Natural killer cell (primary cell): ENCODE measurements at regions not wholly inside any gene's neighbourhood (a gene's known extent, or its start where the extent isn't known, plus 50 kb on each side); places are given as distances from the start of the nearest gene placed in this dataset.

Experiments used
- ATAC-seq, 3 donors: fragments of 150-1000 bp in 2 of 3; fragments of 200-7000 bp in 1 of 3; cut with Tn5 transposase; 1 replicate in 1 of 3; 2 replicates in 2 of 3; pipeline ENCODE4 v1.10.0; 2021; ENCODE audit warnings: mild to moderate bottlenecking in 2 of 3, moderate library complexity in 2 of 3
- DNase-seq, 2 donors: peaks; one replicate each; pipeline versions ENCODE4 v3.0.0 to v3.0.0-alpha.2; 2013 to 2021; ENCODE audit warnings: mixed read lengths in 1 of 2
- H3K27ac ChIP-seq: one replicate; pipeline ENCODE4 v1.5.1; 2013; ENCODE audit warnings: mild to moderate bottlenecking, low read length
- H3K27me3 ChIP-seq: one replicate; pipeline ENCODE4 v1.6.1; 2013; ENCODE audit warnings: low read length; ENCODE audit not compliant: control insufficient read depth, insufficient read depth
- H3K36me3 ChIP-seq: one replicate; pipeline ENCODE4 v1.6.1; 2013; ENCODE audit warnings: low read length; ENCODE audit not compliant: control insufficient read depth, insufficient read depth
- H3K4me1 ChIP-seq: one replicate; pipeline ENCODE4 v1.6.1; 2013; ENCODE audit warnings: low read length; ENCODE audit not compliant: control insufficient read depth, insufficient read depth
- H3K4me3 ChIP-seq: one replicate; pipeline ENCODE4 v1.5.1; 2013; ENCODE audit warnings: low read length
- H3K9me3 ChIP-seq: one replicate; pipeline ENCODE4 v1.6.1; 2013; ENCODE audit warnings: low read length; ENCODE audit not compliant: control insufficient read depth, insufficient read depth
- H3K27ac Mint-ChIP-seq, 2 donors: one replicate each; pipeline ENCODE4 v1.8.0; 2022; ENCODE audit warnings: mild to moderate bottlenecking in 2 of 2, mixed read lengths in 2 of 2, moderate library complexity in 1 of 2
- H3K27me3 Mint-ChIP-seq, 2 donors: one replicate each; pipeline ENCODE4 v1.8.0; 2022; ENCODE audit warnings: low read depth in 2 of 2, mixed read lengths in 2 of 2
- H3K36me3 Mint-ChIP-seq: one replicate; pipeline ENCODE4 v1.8.0; 2022; ENCODE audit warnings: mixed read lengths
- H3K4me1 Mint-ChIP-seq, 2 donors: one replicate each; pipeline ENCODE4 v1.8.0; 2022; ENCODE audit warnings: mixed read lengths in 2 of 2
- H3K4me3 Mint-ChIP-seq: one replicate; pipeline ENCODE4 v1.8.0; 2022; ENCODE audit warnings: mild to moderate bottlenecking, moderate library complexity, mixed read lengths
- H3K9me3 Mint-ChIP-seq, 2 donors: one replicate each; pipeline ENCODE4 v1.8.0; 2022; ENCODE audit warnings: mixed read lengths in 2 of 2
- WGBS: methylation state at CpG from one replicate; pipeline ENCODE4 v1.1.7; 2013; ENCODE audit warnings: missing lambda C conversion rate; ENCODE audit not compliant: insufficient coverage; 5-methylcytosine and 5-hydroxymethylcytosine counted together
- intact Hi-C: fragments of 100-400 bp; cut with micrococcal nuclease; formaldehyde crosslinking; loops from one replicate; pipeline ENCODE4 v1.14.2; 2022
- TF ChIP-seq, protein P1 (sequence below): fragments of 200-600 bp; IDR thresholded peaks from one replicate; pipeline ENCODE4 v1.8.0; 2022; ENCODE audit warnings: antibody characterized with exemption

DNA sequence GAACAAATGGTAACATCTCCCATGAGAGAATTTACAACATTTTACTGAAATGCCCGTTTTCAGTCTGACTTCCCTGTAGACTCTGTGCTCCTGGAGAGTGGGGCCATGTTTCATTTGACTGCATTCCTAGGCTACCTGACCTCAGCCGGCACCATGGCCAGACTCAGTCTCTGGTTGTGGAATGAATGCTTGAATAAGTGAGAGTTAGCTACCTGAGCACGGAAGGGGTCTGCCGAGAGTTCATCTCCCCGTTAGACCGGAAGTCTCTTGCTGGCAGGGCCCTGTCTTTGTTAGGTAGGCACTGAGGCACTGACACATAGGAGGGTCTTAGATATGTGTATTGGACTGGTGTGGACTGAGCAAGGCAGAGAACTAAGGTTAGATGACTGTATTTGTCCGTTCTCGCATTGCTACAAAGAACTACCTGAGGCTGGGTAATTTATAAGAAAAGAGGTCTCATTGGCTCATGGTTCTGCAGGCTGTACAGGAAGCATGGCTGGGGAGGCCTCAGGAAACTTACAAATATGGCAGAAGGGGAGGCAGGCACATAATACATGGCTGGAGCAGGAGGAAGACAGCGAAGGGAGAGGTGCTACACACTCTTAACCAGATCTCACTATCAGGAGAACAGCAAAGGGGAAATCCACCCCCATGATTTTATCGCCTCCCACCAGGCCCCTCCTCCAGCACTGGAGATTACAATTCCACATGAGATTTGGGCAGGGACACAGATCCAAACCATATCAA is 271.2 kb downstream of the GLI2 start:
- H3K9me3 Mint-ChIP-seq, result peaks cover 0 to 2% of the 10 kb centered on the region in 2 donors
- Histone ChIP-seq H3K36me3 (no peaks in the 10 kb centered on the region), H3K4me1 (no peaks in the 10 kb centered on the region), H3K4me3 (no peak overlapping the region), H3K27me3 (peaks cover 2% of the 10 kb centered on the region), H3K9me3 (no peaks in the 10 kb centered on the region), H3K27ac (no peak overlapping the region)
- H3K27me3 Mint-ChIP-seq, result peaks cover 14 to 17% of the 10 kb centered on the region in 2 donors
- no peak overlapping the region for H3K4me3 Mint-ChIP-seq
- H3K27ac Mint-ChIP-seq, result no peak overlapping the region
- no peak for ATAC-seq
- TF ChIP-seq, protein P1, sequence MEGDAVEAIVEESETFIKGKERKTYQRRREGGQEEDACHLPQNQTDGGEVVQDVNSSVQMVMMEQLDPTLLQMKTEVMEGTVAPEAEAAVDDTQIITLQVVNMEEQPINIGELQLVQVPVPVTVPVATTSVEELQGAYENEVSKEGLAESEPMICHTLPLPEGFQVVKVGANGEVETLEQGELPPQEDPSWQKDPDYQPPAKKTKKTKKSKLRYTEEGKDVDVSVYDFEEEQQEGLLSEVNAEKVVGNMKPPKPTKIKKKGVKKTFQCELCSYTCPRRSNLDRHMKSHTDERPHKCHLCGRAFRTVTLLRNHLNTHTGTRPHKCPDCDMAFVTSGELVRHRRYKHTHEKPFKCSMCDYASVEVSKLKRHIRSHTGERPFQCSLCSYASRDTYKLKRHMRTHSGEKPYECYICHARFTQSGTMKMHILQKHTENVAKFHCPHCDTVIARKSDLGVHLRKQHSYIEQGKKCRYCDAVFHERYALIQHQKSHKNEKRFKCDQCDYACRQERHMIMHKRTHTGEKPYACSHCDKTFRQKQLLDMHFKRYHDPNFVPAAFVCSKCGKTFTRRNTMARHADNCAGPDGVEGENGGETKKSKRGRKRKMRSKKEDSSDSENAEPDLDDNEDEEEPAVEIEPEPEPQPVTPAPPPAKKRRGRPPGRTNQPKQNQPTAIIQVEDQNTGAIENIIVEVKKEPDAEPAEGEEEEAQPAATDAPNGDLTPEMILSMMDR, result no peak
- DNase-seq, result no peak
- no peaks in the 10 kb centered on the region for H3K4me1 Mint-ChIP-seq
- intact Hi-C loops, result no loop called here
- 91% methylated on average over 10 of the region's 10 CpGs for WGBS
- H3K36me3 Mint-ChIP-seq, result no peaks in the 10 kb centered on the region

DNA sequence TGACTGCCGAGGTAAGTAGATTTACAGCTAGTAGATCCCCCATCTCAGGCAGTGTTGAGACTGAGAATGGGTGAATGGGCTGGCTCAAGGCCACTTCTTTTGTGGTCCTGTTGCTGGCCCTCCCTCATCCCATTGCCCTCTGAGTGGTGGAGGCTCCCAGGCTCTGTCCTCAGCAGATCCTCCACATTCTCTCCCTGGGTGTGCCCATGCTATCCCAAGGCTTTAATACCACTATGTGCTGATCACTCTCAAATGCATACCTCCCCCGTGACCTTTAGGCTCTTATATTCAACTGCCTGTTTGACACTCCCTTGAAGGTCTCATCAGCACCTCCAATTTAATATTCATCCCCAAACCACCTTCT is 271.8 kb downstream of the GLI2 start:
- peaks cover 14 to 17% of the 10 kb centered on the region in 2 donors for H3K27me3 Mint-ChIP-seq
- no peak for ATAC-seq
- TF ChIP-seq, protein P1, result no peak
- H3K36me3 Mint-ChIP-seq, result no peaks in the 10 kb centered on the region
- DNase-seq, result no peak
- peaks cover 2% of the 10 kb centered on the region for H3K27me3 ChIP-seq
- peaks cover 0 to 2% of the 10 kb centered on the region in 2 donors for H3K9me3 Mint-ChIP-seq
- no peaks in the 10 kb centered on the region for H3K4me1 Mint-ChIP-seq
- no peaks in the 10 kb centered on the region for H3K36me3 ChIP-seq
- 93% methylated on average over 2 of the region's 2 CpGs for WGBS
- H3K4me3 ChIP-seq, result no peak overlapping the region
- no peak overlapping the region for H3K27ac Mint-ChIP-seq
- no peaks in the 10 kb centered on the region for H3K4me1 ChIP-seq
- H3K4me3 Mint-ChIP-seq, result no peak overlapping the region
- H3K9me3 ChIP-seq, result no peaks in the 10 kb centered on the region
- intact Hi-C loops, result no loop called here
- H3K27ac ChIP-seq, result no peak overlapping the region

DNA sequence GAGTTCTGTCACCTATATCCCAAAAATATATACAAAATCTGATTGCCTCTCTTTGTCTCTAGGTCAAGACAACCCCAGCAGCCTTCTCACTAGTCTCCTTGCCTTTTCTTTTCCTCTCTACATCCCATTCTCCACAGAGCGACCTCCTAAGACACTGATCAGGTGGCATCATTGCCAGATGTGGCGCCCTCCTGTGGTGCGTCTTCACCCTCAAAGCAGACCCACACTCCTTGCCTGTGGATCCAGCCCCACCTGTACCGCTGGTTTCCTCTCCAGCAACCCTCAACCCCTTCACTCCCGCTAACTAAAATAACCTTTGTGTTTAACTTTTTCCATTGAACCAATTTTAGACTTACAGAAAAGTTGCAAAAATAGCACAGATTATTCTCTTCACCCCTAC is 273.3 kb downstream of the GLI2 start:
- Mint-ChIP-seq H3K36me3 (no peaks in the 10 kb centered on the region), H3K4me1 (no peaks in the 10 kb centered on the region), H3K27me3 (peaks cover 19 to 28% of the 10 kb centered on the region in 2 donors), H3K9me3 (peaks cover 0 to 2% of the 10 kb centered on the region in 2 donors), H3K27ac (no peak overlapping the region), H3K4me3 (no peak overlapping the region)
- no peak overlapping the region for H3K4me3 ChIP-seq
- peaks cover 2% of the 10 kb centered on the region for H3K27me3 ChIP-seq
- 84% methylated on average over 5 of the region's 5 CpGs for WGBS
- H3K9me3 ChIP-seq, result no peaks in the 10 kb centered on the region
- no peaks in the 10 kb centered on the region for H3K4me1 ChIP-seq
- TF ChIP-seq, protein P1, result no peak
- intact Hi-C loops, result no loop called here
- DNase-seq (no peak), ATAC-seq (no peak)
- H3K27ac ChIP-seq, result no peak overlapping the region
- H3K36me3 ChIP-seq, result no peaks in the 10 kb centered on the region

DNA sequence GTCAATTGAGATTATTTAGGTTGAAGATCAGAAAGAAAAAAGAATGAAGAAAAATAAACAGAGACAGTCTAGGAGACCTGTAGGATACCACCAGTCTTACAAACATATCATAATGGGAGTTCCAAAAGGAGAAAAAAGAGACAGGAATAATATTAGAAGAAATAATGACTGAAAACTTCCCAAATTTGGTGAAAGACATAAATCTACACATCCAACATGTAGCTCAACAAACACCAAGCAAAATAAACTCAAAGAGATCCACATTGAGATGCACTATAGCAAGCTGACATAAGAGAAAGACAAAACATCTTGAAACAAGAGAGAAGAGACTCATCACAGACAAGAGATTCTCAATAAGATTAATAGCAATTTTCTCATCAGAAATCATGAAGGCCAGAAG is 274.0 kb downstream of the TFCP2L1 start:
- Mint-ChIP-seq H3K9me3 (peaks cover 0 to 2% of the 10 kb centered on the region in 2 donors), H3K36me3 (no peaks in the 10 kb centered on the region), H3K4me1 (no peaks in the 10 kb centered on the region), H3K27me3 (peaks cover 21 to 35% of the 10 kb centered on the region in 2 donors), H3K4me3 (no peak overlapping the region), H3K27ac (no peak overlapping the region)
- no peak for DNase-seq
- Histone ChIP-seq H3K4me3 (no peak overlapping the region), H3K27me3 (peaks cover 2% of the 10 kb centered on the region), H3K36me3 (no peaks in the 10 kb centered on the region), H3K27ac (no peak overlapping the region), H3K9me3 (no peaks in the 10 kb centered on the region), H3K4me1 (no peaks in the 10 kb centered on the region)
- no peak for ATAC-seq
- intact Hi-C loops, result no loop called here
- TF ChIP-seq, protein P1, result no peak
